ENCODE measurements at regions not wholly inside any gene's neighbourhood (a gene's known extent, or its start where the extent isn't known, plus 50 kb on each side); places are given as distances from the start of the nearest gene placed in this dataset.

GRCh38 chr5:25641124-25641523 is 996.3 kb upstream of the CDH10 start:
- CTCF ChIA-PET (ENCODE audit: partially characterized antibody), result interaction anchor here (1.1 kb wide), 1 partner anchor 14 kb away, joined by 3 read pairs; no protein-coding TSS in a partner anchor
- Histone ChIP-seq H2BK12ac (ENCODE audit: low read depth, low read length) (no peak overlapping the region), H3K18ac (ENCODE audit: extremely low read depth, low read length) (no peak overlapping the region), H3K14ac (ENCODE audit: insufficient read length) (no peak overlapping the region), H2BK20ac (ENCODE audit: low read length) (no peak overlapping the region), H3K79me2 (ENCODE audit: control insufficient read depth in 1 of 2, insufficient read depth in 2 of 2, low read length in 2 of 2) (no peaks in the 10 kb centered on the region), H2BK5ac (ENCODE audit: low read depth, low read length) (no peak overlapping the region), H3K27ac (ENCODE audit: low read depth, low read length) (no peak overlapping the region), H2BK15ac (ENCODE audit: low read length) (no peak overlapping the region), H3K4ac (replicated peaks; ENCODE audit: insufficient read length, low read depth, low read length) (no peak overlapping the region), H3K23me2 (ENCODE audit: low read depth, low read length) (no peaks in the 10 kb centered on the region), H4K5ac (ENCODE audit: insufficient read length, low read depth, low read length) (no peak overlapping the region), H3K36me3 (ENCODE audit: control insufficient read depth in 2 of 4, insufficient read depth in 4 of 4, low read length in 3 of 4) (no peaks in the 10 kb centered on the region), H3K79me1 (ENCODE audit: low read depth, low read length) (no peaks in the 10 kb centered on the region), H3K23ac (ENCODE audit: insufficient read length) (no peak overlapping the region), H4K91ac (replicated peaks; ENCODE audit: insufficient read length, low read length) (no peak overlapping the region), H3K4me3 (ENCODE audit: extremely low read depth in 1 of 4, insufficient read depth in 2 of 4, low read depth in 3 of 4, low read length in 4 of 4) (no peak overlapping the region), H3K4me2 (ENCODE audit: insufficient read depth in 1 of 2, low read depth in 2 of 2, low read length in 2 of 2) (no peak overlapping the region), H3K9ac (replicated peaks in 1 of 4; ENCODE audit: extremely low read depth in 1 of 4, low read depth in 3 of 4, low read length in 3 of 4) (no peak overlapping the region), H3K9me3 (ENCODE audit: insufficient read depth in 2 of 2, low read depth in 1 of 2, low read length in 1 of 2) (no peaks in the 10 kb centered on the region), H3K56ac (replicated peaks; ENCODE audit: insufficient read length, low read depth, low read length) (no peak overlapping the region), H4K8ac (ENCODE audit: extremely low read depth, insufficient read depth, low read length) (no peak overlapping the region), H2BK120ac (replicated peaks; ENCODE audit: low read depth, low read length) (no peak overlapping the region), H3K4me1 (replicated peaks in 1 of 4; ENCODE audit: control insufficient read depth in 3 of 4, insufficient read depth in 4 of 4, low read length in 3 of 4) (no peaks in the 10 kb centered on the region), H3K27me3 (replicated peaks in 1 of 4; ENCODE audit: control insufficient read depth in 3 of 4, extremely low read depth in 1 of 4, insufficient read depth in 3 of 4, low read length in 3 of 4) (no peaks in the 10 kb centered on the region), H4K20me1 (replicated peaks in 1 of 2; ENCODE audit: control insufficient read depth in 1 of 2, insufficient read depth in 2 of 2, low read length in 2 of 2) (no peaks in the 10 kb centered on the region), H2AK5ac (ENCODE audit: low read depth, low read length) (no peak overlapping the region), H2AFZ (ENCODE audit: low read length) (no peak overlapping the region)
- no peak for FAIRE-seq
- WGBS, 2 experiments (ENCODE audit: extremely low coverage in 1 of 2, insufficient coverage in 1 of 2, insufficient read length in 1 of 2, insufficient replicate concordance in 2 of 2, low coverage in 1 of 2, low lambda C conversion rate in 2 of 2, missing lambda C conversion rate in 1 of 2), result 90% methylated on average over 2 of the region's 2 CpGs; no CpG with 5 or more reads in 1 of the 2 experiments
- no peak for DNase-seq (ENCODE audit: low read depth in 1 of 2, low spot score in 2 of 2)
- POLR2A ChIA-PET (ENCODE audit: partially characterized antibody), result no interaction called here
- TF ChIP-seq SIRT6 (IDR thresholded peaks at IDR 0.05; ENCODE audit: low read length), result no peak
- no peak for TF ChIP-seq TBP (IDR thresholded peaks at IDR 0.05; ENCODE audit: low read depth, low read length)
- no peak for TF ChIP-seq KDM1A (IDR thresholded peaks at IDR 0.05; ENCODE audit: borderline replicate concordance, low read length)
- TF ChIP-seq NANOG (IDR thresholded peaks at IDR 0.05; ENCODE audit: insufficient read depth, low read depth, low read length, poor library complexity, severe bottlenecking), result no peak
- no peak for TF ChIP-seq SRF (IDR thresholded peaks at IDR 0.05; ENCODE audit: low read depth, low read length)
- TF ChIP-seq SIN3A (conservative IDR thresholded peaks at IDR 0.05 in 1 of 2, IDR thresholded peaks at IDR 0.05 in 1 of 2; ENCODE audit: low read depth in 1 of 2, low read length in 2 of 2), result no peak
- no peak for TF ChIP-seq E2F6 (IDR thresholded peaks at IDR 0.05)
- TF ChIP-seq POLR2A (IDR thresholded peaks at IDR 0.05; ENCODE audit: control extremely low read depth in 1 of 2, low read depth in 2 of 2, low read length in 2 of 2), result no peak
- TF ChIP-seq TEAD4 (IDR thresholded peaks at IDR 0.05; ENCODE audit: low read depth, low read length), result no peak
- no peak for TF ChIP-seq CHD2 (IDR thresholded peaks at IDR 0.05; ENCODE audit: low read length)
- TF ChIP-seq BRCA1 (IDR thresholded peaks at IDR 0.05; ENCODE audit: low read depth, low read length), result no peak
- no peak for TF ChIP-seq RNF2 (IDR thresholded peaks at IDR 0.05; ENCODE audit: borderline replicate concordance, low read depth, low read length, missing control alignments, poor library complexity, severe bottlenecking)
- no peak for TF ChIP-seq EZH2 (IDR thresholded peaks at IDR 0.05; ENCODE audit: low read depth, low read length, severe bottlenecking)

All from H1 (cell line).